ENCODE measurements at regions not wholly inside any gene's neighbourhood (a gene's known extent, or its start where the extent isn't known, plus 50 kb on each side); places are given as distances from the start of the nearest gene placed in this dataset.

DNA sequence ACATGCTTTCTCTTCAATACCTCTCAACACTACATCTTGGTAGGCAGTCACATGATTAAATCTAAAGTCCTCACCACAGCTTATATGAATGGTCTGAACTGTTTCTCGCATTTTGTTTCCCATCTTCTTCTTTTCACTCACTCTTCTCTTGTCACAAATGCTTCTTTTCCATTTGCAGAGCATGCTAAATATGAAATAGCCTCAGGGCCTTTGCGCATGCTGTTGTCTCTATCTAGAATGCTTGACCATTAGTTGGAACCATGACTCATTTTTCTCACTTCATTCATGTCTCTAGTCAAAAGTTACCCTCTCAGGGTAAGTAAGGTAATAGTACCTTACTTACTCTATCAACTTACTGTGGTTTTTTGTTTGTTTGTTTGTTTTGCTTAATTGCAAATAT is 239.7 kb downstream of the PTPRC start:
- TF ChIP-seq, protein P1, sequence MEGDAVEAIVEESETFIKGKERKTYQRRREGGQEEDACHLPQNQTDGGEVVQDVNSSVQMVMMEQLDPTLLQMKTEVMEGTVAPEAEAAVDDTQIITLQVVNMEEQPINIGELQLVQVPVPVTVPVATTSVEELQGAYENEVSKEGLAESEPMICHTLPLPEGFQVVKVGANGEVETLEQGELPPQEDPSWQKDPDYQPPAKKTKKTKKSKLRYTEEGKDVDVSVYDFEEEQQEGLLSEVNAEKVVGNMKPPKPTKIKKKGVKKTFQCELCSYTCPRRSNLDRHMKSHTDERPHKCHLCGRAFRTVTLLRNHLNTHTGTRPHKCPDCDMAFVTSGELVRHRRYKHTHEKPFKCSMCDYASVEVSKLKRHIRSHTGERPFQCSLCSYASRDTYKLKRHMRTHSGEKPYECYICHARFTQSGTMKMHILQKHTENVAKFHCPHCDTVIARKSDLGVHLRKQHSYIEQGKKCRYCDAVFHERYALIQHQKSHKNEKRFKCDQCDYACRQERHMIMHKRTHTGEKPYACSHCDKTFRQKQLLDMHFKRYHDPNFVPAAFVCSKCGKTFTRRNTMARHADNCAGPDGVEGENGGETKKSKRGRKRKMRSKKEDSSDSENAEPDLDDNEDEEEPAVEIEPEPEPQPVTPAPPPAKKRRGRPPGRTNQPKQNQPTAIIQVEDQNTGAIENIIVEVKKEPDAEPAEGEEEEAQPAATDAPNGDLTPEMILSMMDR (IDR thresholded peaks at IDR 0.05), result no peak
- TF ChIP-seq POLR2A (IDR thresholded peaks at IDR 0.05), result no peak

All from Peyer's patch (tissue), 4 donors.